ENCODE measurements at regions not wholly inside any gene's neighbourhood (a gene's known extent, or its start where the extent isn't known, plus 50 kb on each side); places are given as distances from the start of the nearest gene placed in this dataset.

DNA sequence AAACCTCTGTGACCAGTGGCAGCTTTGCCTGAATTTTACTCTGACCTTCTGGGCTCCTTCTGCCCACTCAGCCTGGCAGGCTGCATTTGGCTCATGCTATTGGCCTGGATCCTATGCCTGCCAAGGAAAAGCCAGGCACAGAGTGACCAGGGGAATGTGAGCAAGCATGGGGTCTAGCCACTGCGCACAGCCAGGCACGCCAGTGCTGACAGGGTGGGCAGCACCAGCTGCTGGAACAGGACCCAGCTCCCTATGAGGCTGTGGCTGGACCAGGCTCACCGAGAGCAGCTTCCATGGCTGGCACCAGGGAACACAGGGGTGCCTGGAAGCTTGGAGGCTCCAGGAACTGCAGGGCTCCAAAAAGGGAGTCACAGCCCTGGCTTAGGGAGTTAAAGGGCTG is 311.5 kb upstream of the SYT4 start:
- TF ChIP-seq EZH2 (IDR thresholded peaks at IDR 0.05), result no peak
- TF ChIP-seq POLR2AphosphoS5 (IDR thresholded peaks at IDR 0.05; ENCODE audit: borderline replicate concordance, low read depth, low read length), result no peak

Measured in SK-N-MC (cell line).